ENCODE measurements at regions not wholly inside any gene's neighbourhood (a gene's known extent, or its start where the extent isn't known, plus 50 kb on each side); places are given as distances from the start of the nearest gene placed in this dataset.

- no peak for TF ChIP-seq GATA2 (IDR thresholded peaks at IDR 0.05; ENCODE audit: low read depth, low read length)
- TF ChIP-seq GATA3 (IDR thresholded peaks at IDR 0.05; ENCODE audit: low read depth, low read length): no peak
Observed at GRCh38 chr6:91720324-91720723, 1133.5 kb upstream of the MAP3K7 start.
